ENCODE measurements at regions not wholly inside any gene's neighbourhood (a gene's known extent, or its start where the extent isn't known, plus 50 kb on each side); places are given as distances from the start of the nearest gene placed in this dataset.
"Not testable (repeated sequence)": the region's sequence is repeated elsewhere in the genome, so short reads cannot be mapped to it uniquely, and the experiment has no call there.

DNA sequence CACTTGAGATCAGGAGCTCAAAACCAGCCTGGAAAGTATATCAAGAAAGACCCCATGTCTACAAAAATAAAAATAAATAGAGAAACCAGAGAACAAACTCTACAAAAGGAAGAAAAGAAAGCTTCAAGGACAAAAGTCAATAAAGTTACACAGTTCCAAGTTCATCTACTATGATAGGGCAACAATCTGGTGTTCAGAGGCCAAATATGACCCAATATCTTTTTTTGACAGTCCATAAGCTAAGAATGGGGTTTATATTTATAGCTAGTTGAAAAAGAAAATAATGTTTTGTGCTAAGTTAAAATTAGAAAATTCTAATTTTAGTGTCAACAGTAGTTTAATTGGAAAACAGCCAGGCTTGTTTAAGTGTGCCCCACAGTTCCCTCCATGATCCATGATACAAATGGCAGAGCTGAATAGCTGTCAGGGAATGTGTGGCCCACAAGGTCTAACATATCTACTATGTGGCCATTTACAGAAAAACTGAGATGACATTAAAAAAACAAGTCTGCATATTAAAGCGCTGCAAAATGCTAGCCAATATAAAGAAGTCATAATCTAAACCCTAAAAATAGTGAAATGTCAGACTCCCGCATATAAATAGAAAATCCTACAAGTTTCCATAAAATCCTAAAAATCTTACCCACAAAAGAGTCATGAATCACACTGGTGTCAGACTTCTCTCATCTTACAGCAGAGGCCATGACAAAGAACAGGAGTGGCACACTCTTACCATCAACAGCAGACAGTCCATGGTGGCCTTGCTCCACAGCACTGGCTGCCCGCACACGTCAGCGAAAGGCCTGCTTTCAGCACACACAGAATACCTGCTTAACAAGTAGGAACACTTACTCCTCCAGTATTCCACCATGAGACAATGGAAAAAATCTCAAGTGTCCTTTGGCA is 281.9 kb upstream of the HSFY2 start:
- DNase-seq (ENCODE audit: low read depth, low spot score): no peak

DNA sequence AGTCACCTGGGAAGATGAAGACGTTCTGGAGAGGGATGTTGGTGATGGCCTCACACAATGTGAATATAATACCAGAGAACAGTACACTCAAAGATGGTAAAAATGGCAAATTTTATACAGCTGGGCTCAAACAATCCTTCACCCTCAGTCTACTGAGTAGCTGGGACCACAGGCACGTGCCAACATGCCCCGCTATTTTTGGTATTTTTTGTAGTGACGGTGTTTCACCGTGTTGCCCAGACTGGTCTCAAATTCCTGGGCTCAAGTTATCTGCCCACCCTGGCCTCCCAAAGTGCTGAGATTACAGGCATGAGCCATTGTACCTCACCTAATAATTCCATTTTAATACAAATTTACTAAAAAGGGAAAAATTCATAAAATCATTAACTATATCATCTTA is 280.3 kb upstream of the HSFY2 start:
- no peak for DNase-seq (ENCODE audit: low read depth, low spot score)

DNA sequence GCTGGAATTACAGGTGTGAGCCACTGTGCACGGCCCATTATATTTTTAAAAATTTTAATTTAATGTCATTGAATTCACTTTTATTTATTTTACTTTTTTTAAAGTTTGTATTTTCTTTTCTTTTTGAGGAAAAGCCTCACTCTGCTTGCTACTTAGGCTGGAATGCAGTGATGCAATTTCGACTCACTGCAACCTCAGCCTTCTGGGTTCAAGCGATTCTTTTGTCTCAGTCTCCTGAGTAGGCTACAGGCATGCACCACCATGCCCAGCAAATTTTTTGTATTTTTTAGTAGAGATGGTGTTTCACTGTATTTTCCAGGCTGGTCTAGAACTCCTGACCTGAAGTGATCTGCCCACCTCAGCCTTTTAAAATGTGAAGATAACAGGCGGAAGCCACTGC is 277.5 kb upstream of the HSFY2 start:
- no peak for DNase-seq (ENCODE audit: low read depth, low spot score)

DNA sequence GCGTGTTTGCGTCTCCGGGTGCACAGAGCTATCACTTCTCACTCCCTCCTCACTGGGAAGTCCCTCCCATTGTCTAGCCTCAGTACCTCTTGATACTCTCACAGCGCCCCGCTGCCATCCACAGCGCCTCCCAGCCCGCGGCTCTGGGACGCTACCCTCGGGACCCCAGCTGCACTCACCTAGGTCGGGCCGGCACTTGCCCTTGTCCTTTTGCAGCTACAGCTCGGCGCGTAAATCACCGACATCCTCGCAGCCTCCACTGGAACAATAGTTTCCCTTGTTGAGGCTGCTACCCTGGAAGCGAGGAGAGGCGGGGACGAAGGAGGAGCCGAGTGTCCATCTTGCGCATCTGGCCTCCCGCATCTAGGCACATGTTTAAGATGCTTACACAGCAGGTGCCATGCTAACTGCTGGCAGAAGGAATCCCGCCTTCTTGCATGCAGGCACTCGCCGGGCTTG is 269.5 kb upstream of the HSFY2 start:
- no peak for DNase-seq (ENCODE audit: low read depth, low spot score)

DNA sequence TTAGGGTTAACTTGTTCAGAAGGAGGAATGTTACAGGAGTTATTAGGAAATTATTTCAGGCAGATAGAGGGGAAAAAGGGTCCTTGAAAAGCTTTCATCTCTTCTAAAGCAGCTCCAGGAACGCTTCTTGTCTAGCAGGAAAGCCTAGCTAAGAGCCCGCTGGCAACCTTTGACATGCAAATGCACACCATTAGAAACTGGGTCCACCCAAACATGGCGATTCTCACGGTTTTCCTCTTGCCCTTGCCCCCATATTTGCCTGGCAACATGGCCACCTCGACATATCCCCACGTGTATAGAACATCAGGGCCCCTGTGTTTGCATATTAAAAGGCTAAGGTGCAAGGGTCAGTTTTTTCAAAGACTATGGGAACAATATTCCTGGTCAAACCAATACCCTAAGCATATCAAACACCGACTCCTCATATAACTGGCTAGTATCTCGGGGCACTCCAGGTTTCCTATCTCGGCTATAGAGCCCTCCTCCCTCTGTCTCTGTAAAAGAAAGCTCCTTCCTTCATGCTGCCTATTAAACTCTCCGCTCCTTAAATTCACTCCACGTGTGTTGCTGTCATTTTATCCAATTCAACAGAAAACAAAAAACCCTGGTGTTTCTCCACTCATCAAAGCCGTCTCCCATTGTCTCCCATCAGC is 268.9 kb upstream of the HSFY2 start:
- DNase-seq (ENCODE audit: low read depth, low spot score): no peak

DNA sequence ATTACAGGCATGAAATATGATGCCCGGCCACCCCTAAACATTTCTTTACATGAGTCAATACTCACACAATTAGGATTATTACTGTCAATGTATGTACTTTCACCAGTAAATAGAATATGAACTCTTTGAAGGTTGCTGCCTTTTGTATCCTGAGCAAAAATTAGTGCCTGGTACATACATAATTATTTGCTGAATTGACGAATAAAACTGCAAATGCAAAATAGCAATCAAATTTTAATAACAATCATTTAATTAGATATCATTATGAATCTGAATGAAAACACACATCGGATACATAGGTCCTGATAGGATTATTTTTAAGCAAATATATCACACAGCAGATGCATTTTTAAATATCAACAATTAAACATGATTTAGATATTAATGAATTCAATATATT is 253.1 kb upstream of the HSFY2 start:
- no peak for DNase-seq (ENCODE audit: low read depth, low spot score)

DNA sequence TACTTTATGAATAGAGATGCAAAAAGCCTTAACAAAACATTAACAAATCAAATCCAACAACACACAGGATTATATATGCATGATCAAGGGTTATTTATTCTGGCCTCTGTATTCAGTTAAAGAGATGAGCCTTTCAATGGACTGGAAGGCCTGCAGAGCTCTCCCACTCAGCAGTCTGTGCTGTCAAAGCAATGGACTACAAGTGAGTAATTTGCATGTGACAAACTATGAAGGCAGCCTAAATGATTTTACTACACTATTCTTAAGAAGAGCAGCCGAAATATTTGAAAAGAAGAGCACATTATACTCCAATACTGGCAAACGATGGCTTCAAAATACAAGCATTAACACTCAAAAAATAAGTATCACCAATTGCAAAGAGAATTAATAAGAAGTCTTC is 250.4 kb upstream of the HSFY2 start:
- DNase-seq (ENCODE audit: low read depth, low spot score): no peak

DNA sequence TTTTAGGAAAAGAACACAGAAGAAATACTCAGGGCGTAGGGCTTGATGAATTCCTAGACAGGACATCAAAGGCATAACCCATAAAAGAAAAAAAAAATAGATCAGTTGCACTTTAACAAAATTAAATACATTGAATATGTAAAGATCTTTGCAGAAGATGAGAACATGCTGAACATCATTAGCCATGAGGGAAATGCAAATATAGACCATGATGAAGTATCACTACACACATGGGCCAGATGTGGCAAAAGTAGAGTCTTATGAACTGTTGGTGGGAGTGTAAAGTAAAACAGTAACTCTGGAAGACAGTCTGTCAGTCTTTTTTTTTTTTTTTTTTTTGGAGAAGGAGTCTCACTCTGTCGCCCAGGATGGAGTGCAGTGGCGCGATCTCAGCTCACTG is 246.7 kb upstream of the HSFY2 start:
- DNase-seq (ENCODE audit: low read depth, low spot score): no peak

DNA sequence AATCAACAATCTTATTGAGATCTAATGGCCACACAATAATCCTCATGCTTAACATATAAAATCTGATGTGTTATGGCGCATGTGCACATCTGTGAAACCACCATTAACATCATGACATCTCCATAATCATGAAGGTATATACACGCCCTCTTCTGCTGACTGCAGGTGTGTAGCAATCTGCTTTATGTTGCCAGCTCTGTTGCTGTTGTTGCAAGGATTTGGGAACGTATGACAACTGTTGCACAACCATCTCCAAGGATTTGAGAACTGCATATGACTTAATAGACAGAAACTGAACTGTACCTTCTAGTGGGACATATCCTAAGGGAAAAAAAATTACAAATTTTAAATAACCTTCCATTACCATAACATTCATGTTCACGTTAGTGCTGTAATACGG is 243.5 kb upstream of the HSFY2 start:
- DNase-seq (ENCODE audit: low read depth, low spot score): no peak

DNA sequence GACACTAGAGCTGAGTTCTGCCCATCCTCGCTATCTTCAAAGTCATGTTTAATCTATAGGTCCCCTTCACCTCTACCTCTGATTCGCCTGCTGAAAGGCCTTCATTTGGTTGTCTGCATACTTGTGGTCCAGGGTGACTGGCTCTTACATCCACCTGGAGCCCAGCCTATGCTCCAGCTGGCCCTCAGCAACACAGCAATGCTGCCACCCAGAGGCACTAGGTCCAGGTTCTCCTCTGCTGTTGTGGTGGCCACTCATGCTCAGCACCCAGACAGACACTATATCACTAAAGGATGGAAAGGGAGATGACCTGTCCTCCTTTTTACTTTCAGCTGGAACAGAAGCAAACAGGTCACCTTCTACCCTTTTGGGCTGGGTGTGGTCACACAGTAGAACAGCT is 242.3 kb upstream of the HSFY2 start:
- no peak for DNase-seq (ENCODE audit: low read depth, low spot score)

DNA sequence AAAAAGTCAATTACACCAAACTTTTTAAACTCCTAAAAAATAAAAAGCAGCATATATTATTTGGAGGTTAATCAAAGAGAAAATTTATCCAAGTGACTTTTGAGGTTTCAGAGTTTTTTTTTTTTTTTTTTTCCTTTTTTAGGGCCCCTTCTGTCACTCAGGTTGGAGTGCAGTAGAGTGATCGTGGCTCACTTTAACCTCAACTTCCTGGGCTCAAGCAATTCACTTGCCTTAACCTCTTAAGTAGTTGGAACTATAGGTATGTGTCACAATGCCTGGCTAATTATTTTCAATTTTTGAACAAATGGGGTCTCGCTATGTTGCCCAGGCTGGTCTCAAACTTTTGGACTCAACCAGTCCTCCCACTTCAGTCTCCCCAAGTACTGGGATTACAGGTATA is 241.7 kb upstream of the HSFY2 start:
- DNase-seq (ENCODE audit: low read depth, low spot score): no peak

DNA sequence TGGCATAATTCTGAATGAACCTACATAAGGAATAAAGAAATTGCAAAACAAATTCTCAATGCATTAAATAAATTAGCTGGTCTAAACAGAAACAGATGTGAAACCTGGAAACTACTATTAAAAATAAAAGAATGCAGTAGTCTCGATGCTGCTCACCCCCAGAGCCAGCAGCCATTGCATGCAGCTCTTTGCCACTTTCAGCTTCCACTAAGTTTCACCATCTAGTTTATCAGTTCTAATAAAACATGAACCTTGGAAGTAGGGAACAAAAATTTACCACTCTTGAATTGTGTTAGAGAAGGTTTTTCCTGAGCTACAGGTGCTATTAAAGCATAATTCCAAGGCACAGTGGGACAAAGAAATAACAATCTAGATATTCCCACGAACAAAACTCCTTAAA is 239.4 kb upstream of the HSFY2 start:
- no peak for DNase-seq (ENCODE audit: low read depth, low spot score)

DNA sequence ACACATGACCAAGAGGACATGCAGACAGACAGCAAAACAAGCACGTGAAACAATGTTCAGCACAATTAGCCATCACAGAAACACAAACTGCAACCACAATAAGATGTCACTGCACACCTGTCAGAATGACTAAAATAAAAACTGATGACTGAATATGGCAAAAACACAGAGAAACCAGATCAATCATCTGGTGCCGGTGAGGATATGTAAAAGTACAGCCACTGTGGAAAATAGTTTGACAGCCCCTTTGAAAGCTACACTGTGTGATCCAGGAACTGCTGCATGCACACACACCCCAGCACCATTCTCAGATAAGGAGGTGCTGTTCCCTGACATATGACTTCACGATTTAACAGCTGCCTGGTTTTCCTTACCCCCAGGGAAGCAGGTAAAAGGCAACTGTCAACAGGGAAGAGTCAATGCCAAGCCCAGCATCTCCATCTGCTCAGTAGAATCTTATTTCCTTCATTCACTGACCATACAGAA is 238.1 kb upstream of the HSFY2 start:
- no peak for DNase-seq (ENCODE audit: low read depth, low spot score)

DNA sequence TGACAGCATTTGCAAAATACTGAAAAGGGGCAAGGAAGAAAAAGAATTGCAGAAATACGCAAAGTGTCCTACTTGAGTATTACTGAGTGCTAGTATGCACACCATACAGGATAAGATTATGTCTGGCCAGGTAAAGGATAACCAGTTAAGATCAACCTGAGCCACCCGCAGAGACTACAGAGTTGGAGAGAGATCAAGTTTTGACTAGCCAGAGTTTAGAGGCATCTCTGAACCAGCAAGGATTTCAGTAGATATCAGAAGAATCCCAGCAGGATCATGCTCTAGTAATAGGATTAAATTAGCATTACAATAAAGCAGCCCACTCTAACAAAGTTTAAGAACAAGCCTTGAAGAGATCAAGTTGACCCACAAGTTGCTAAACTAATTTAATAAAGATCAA is 232.7 kb upstream of the HSFY2 start:
- no peak for DNase-seq (ENCODE audit: low read depth, low spot score)

DNA sequence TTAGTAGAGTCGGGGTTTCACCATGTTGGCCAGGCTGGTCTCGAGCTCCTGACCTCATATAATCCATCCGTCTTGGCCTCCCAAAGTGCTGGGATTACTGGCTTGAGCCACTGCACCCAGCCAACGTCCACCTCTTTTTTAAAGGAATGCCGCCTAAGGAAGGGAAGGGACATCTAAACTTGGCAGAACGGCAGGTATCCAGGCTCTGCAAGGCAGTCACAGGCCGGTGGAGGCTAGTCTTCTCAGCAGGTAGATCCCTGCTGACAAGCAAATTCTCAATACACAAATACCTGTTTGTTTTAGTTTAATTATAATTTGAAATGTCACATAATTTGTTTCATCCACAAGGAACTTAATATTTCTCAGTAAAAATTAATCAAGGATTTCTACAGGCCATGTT is 232.0 kb upstream of the HSFY2 start:
- DNase-seq (ENCODE audit: low read depth, low spot score): no peak

DNA sequence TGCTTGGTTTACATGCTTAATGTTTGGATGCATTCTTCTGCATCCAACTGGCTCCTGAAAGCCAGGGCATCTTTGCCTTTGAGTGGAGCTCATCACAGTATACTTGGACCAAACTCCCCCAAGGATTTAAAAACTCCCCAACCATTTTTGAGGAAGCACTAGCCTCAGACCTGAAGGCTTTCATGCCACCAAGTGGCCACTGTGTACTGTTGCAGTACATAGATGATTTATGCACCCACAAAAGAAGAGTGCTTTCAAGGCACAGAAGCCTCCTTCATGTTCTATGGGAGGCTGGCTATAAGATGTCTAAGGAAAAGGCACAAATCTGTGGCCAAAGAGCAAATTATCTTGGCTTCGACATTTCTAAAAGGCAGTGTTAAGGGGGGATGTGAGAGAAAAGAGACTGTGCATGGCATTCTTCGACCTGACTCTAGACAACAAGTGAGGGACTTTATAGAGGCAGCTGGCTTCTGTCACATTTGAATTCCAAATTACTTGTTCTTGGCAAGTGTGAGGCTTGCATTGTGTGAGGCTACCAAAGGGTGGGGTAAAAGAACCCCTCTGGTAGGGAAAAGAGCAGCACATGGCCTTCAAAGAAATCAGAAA is 224.2 kb upstream of the HSFY2 start:
- no peak for DNase-seq (ENCODE audit: low read depth, low spot score)

DNA sequence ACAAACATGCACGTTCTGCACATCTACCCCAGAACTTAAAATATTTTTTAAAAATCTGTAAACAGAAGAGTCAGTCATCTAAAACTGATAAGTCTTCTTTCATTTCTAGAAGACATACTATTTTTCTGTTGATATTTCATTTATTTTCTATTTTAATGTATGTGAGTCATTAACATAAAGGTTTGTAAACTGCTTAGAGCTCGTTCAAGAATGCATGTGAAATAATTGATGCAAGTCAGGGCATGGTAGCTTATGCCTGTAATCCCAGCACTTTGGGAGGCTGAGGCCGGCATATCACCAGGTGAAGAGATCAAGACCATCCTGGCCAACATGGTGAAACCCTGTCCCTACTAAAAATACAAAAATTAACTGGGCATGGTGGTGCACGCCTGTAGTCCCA is 219.9 kb upstream of the HSFY2 start:
- no peak for DNase-seq (ENCODE audit: low read depth, low spot score)

DNA sequence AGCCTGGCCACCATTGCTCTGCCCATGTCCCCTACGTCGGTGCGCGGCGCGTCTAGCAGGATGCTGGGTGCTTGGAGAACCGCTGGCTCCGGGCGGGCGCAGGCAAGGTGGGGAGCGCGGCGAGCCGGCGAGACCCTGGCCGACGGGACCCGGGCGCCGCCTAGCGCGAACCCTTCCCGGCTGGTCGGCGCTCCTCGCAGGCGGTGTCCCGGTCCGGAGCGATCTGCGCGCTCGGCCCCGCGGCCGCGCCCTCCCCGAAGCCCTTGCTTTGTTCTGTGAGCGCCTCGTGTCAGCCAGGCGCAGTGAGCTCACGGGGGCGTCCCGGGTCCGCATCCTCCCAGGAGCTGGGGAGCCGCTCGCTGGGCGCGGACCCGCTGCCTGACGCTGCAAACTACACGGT is 219.1 kb upstream of the HSFY2 start:
- DNase-seq (ENCODE audit: low read depth, low spot score): not testable (repeated sequence)

DNA sequence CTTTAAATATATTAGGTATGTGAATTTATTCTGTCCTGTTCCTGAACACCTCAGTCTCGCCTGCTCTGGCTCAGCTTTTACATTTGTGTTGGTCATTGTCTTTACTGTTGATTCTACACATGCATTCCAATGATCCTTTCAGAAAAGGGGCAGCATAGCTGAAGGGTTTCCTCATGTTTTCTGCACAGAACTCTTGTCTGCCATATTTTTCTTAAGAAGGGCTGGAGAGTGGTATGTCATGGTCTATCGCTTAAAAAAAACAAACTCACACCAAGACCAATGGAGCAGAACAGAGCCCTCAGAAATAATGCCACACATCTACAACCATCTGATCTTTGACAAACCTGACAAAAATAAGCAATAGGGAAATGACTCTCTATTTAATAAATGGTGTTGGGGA is 215.8 kb upstream of the HSFY2 start:
- DNase-seq (ENCODE audit: low read depth, low spot score): no peak

DNA sequence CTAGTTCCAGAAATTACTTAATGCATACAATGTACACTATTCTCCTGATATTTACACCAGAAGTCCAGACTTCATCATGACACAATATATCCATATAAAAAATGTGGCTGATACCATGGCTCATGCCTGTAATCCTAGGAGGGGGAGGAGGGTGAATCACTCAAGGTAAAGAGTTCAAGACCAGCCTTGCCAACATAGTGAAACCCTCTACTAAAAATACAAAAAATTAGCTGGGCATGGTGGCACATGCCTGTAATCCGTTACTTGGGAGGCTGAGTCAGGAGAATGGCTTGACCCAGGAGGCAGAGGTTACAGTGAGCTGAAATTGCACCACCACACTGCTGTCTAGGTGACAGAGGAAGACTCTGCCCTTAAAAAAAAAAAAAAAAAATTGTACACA is 192.5 kb upstream of the HSFY2 start:
- no peak for DNase-seq (ENCODE audit: low read depth, low spot score)

DNA sequence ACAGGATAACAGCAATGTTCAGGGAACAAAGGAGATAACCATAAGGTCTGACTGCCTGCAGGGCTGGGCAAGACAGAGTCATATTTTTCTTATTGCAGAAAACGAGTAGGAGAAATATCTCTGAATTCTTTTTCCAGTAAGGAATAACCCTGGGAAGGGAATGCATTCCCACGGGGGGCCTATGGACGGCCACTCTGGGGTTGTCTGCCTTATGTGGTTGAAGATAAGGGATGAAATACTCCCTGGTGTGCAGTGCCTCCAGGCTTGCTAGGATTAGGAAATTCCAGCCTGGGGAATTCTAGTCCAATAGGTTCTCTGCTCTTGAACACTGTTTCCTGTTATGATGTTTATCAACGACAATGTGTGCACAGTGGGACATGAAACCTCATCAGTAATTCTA is 185.3 kb upstream of the HSFY2 start:
- no peak for DNase-seq (ENCODE audit: low read depth, low spot score)

DNA sequence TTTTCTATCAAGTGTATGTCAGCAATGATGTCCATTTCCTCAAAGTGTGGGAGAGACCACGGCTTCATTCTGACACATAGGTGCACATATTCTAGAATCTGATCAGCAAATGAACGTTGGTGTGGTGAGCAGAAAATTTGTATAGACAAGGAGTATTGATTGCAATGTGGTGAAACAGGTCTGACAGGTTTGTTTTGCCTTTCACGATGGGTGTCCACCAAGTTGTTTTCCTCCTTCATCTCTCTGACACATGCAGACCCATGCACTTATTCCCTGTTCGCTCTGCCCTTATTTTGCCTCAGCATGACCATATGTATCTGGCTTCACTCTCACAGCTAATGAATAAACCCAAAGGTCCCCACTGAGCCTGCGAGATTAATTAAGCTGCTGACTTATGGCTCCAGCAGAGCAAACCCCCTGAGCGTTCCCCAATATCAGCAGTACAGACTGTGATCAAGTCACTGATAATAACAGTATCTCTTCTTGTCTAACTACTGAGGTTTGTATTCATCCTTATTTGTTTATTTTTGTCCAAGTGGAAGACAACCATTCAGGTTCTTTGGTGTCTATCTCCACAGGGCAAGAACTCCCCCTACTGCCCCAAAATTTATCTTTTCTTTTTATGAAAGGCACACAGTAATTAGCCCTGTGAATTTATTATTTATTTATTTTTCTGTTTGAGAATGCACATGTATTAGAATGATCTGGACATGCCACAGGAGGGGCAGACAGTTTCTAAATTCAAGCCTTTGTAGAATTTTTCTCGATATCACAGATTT is 178.3 kb upstream of the HSFY2 start:
- DNase-seq (ENCODE audit: low read depth, low spot score): no peak
